Activated CD8-positive, alpha-beta memory T cell treated with anti-CD3 and anti-CD28 coated beads for 24 hours (primary cell): ENCODE measurements at regions not wholly inside any gene's neighbourhood (a gene's known extent, or its start where the extent isn't known, plus 50 kb on each side); places are given as distances from the start of the nearest gene placed in this dataset.
"Not testable (repeated sequence)": the region's sequence is repeated elsewhere in the genome, so short reads cannot be mapped to it uniquely, and the experiment has no call there.

Experiments used
- DNase-seq: peaks from one replicate; pipeline ENCODE4 v3.0.0-alpha.2; 2020

DNA sequence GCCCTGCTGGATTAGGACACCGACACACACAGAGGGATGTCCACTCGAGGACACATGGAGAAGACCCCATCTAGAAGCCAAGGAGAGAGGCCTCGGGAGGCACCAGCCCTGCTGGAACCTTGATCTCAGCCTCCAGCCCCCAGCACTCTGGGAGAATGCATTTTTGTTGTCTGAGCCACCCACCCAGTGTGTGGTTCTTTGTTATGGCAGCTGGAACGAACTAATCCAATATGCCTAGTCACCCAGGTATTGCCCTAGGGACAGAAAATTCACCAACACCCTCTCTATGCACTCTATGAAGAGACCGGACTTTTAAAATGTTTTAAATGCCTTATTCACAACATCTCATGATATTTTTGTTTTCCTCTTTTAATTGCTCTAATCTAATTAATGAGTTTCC, 117.4 kb downstream of the CRYAA start:
- DNase-seq, result no peak

DNA sequence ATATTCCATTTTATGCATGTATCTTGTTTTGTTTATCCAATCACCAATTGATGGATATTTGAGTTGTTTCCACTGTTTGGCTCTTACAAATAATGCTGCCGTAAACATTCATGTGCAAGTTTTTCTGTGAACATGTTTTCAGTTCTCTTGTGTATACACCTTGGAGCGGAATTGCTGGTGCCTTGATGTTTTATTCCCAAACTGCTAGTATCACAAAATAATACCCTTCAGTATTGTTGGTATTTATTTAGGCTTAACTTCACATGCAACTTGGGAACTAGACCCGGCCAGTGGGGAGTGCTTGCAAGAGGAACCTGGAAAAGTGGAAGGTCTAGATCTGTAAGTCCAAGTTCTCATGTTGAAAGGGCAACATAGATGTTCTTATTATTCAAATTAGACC, 115.9 kb downstream of the CRYAA start:
- no peak for DNase-seq

DNA sequence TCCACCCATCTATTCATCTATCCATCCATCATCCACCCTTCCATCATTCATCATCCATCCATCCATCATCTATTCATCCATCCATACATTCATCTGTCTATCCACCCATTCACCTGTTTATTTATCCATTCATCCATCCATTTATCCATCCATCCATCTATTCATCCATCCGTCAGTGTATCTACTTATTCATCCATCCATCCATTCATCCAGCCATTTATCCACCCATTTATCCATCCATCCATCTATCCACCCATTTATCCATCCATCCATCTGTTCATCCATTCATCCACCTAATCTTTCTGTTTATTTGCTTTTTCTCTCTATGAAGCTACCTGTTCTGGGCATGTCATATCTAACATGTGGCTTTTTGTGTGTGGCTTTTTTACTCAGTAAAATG, 115.4 kb downstream of the CRYAA start:
- no peak for DNase-seq

DNA sequence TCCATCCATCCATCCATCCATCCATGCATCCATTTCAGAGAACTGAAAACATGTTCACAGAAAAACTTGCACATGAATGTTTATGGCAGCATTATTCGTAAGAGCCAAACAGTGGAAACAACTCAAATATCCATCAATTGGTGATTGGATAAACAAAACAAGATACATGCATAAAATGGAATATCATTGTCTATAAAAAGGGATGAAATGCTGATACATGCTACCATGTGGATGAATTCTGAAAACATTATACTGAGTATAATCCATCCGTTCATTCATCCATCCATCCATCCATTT, 115.1 kb downstream of the CRYAA start:
- not testable (repeated sequence) for DNase-seq

DNA sequence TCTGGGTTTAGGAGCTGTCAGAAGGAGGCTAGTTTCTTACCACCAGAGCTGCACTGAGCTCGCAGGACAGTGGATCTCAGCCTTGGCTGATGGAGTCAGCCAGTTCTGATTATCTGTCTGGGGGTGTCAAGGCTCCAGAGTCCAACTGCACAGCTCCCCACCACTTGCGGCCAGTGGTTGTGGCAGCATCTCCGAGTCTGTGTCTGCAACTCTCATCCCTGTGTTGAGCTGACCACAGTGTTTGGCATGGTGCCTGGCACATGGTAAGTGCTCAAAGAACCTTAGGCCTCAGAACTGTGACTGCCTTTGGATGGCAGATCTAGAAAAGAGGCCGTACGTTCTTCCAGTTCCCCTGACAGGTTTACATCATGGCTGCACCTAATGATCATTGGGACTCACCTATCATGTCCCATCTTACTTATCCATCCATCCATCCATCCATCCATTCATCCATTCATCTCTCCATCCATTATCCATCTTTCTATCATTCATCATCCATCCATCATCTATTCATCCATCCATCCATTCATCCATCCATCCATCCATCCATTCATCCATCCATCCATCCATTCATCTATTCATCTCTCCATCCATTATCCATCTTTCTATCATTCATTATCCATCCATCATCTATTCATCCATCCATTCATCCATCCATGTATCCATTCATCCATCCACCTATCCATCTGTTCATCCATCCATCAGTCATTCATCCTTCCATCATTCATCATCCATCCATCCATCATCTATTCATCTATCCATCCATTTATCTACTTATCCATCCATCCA, 114.5 kb downstream of the CRYAA start:
- no peak for DNase-seq

DNA sequence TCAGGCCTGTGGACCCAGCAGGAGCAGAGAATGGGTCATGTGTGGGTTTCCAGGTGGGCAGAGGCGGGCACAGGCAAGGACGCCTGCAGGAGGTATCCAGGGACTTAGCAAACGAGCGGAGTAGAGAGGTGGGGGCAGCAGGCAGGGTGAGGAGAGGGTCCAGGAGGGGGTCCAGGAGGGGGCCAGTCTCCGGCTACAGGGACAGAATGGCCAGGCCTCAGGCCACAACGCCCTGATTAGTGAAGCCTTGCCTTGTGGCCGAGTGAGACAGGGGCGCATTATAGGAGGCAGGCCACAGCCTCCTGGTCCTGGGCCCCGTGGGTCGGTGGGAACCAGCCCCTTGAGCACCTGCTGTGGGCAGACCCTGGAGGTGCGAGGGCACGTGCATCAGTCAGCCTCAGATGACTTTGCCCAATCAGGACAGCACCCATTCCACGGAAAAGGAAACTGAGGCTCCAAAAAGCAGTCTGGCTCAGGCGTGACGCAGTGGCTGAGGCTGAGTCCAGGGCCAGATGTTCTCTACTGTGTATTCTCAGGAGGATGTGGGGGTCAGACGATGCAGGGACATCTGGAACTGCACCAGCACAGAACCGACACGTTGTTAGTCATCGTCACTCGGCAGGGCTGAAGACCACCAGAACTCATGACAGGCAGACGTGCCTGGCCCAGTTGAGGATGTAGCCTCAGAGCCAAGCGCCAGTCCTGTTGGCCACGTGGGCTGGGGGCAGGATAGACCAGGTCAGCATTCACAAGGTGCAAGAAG, 113.7 kb downstream of the CRYAA start:
- DNase-seq, result no peak

DNA sequence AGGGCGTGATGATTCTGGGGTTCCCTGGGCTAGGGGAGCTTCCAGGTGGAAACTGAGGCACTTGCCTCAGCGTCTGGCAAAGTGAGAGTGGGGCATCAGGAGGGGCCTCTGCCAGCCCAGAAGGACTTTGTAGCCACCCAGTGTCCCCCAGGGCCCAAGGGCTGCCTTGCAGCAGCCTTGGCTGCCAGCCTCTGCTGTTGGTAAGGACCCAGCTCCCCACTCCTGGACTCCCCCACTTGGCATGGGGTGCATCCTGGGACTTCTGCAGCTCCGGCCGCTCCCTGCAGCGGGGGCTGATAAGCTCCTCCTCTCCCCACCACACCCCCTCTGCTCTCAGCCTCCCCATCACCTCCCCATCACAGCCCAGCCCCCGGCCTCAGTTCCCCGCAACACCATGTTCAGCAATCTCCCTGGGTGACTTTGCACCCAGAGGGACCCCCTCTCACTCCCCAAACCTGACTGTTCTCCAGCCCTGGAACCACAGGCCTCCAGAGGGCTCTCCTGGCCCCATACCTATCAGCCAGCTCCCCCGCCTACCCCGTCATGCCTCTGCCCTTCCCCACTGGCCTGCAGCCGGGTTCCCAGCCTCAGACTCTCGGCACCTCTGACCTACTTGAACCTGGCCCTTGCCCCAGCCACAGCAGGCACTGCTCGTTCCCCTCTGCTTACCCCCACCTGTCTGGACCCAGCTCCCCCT, 113.0 kb downstream of the CRYAA start:
- no peak for DNase-seq

DNA sequence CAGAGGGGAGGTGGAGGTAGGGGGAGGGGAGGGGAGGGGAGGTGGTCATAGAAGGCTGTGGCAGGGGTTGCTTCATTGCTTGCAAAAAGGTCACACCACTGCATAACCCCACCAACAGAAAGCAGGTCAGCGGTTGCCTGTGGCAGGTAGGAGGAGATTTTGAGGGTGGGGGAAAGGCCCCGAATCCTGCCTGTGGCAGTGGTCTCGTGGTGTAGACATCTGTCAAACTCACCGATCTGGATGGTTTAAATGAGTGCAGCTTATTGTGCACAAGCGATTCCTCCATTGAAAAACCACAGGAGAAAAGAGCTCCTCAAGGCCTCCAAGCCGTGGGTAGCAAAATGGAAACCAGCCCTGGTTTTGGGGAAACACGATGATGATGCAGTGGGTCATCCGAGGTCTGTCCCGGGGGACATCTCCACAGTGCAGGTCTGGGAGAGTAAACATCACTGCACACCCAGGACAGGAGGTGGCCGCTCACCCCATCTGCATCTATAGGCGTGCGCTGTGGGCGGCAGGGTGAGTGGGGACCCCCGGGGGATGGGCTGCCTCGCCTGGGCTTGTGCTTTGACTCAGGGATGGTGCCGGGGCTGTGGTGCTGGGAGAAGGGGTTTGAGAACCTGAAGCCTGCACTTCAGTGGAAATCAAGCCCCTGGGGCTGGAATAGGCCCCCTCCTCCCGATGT, 112.3 kb downstream of the CRYAA start:
- DNase-seq, result no peak

DNA sequence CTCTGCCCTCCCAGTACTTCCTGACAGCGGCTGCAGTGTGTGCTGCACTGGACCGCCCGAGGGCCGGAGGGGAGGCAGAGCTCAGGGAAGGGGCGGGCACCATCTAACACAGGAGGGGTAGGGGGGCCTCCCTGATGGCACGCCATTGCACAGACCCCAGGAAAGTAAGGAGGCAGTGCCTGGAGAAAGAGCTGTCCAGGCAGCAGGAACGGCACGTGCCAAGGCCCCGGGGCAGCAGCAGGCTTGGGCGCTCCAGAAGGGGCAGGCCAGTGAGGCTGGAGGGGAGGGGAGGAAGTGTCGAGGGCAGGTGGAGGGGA, 110.7 kb downstream of the CRYAA start:
- DNase-seq, result no peak

DNA sequence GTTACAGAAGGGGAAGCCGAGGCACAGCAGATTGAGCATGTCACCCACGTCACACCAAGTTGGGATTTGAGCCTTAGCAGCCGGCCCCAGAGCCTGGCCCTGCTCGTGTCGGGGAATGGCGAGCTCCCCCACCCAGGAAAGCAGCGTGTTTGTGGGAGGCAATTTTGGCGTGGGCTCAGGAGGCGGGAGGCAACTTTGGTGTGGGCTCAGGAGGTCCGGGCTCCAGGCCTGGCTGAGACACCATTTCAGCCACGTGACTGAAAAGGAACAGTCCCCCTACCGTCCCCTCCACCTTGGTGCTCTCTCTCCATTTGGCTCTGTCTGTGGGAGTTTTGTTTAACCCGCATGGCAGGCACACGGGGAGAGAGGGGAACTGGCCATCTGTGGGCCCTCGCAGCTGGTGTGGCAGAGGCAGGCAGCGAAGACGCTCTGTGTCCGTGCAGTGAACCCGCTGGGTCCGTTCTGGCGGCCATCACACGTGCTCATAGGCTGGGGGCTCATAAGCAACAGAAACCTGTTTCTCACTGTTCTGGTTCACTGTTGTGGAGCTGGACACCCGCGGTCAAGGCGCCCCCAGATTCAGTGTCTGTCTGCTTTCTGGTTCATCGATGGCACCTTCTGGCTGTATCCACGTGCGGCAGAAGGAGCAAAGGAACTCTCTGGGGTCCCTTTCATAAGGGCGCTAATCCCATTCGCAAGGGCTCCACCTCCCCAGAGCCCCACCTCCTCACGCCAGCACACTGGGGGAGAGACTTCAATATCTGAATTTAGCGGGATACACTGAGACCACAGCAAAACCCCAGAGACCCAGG, 110.2 kb downstream of the CRYAA start:
- no peak for DNase-seq

DNA sequence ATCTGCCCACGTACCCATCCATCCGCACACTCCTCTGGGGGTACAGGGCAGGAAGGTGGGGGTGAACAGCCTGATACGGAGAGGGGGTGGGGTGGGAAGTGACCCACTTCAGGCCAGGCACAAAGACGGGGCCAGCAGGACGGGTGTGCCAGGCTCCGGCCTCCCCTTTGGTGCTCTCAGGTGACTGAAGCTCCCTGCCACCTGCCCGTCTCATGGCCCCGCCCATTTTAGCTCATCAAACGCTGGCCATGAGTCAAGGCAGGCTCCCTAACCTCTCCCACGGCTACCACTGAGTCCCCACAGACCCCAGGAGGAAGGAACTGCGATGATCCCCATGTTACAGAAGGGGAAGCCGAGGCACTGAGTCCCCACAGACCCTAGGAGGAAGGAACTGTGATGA, 109.6 kb downstream of the CRYAA start:
- no peak for DNase-seq

DNA sequence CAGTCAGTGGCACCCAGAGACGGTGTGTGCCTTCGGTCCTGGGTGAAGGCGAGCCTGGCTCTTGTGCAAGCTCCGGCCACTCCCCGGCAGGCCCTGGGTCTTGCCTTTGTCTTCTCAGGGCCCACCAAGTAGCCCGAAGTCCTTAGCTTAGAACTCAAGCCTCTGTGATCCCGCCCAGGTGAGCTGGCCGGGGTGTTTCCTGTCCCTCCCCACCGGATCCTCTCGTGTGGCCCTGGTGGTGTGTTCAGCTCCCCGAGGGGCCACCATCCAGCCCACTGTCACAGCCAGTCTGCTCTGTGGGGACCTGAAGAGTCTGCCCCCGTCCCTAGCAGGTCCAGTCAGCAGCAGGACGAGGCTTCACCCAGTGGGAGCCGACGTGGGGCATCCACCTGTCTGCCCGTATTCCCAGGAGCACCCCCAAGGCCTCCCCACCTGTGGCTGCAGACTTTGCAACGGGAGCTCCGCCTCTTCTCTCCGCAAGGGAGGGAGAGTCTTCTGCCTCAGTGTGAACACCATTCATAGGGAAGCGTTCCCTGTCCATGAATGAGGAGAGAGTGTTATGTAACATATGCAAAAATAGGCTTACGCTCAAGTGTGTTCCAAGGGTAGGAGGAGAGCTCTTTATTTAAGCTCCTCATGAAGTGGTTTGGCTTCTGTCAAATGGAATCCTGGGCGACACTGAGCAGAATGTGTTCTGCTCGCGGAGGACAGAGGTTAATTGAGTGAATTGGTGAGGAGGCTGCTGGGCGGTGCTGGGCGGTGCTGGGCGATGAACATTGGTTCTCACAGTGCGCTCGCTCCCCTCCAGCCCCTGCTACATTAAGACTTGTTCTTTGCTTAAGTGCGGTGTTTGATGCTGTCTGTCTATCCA, 108.9 kb downstream of the CRYAA start:
- DNase-seq, result no peak

DNA sequence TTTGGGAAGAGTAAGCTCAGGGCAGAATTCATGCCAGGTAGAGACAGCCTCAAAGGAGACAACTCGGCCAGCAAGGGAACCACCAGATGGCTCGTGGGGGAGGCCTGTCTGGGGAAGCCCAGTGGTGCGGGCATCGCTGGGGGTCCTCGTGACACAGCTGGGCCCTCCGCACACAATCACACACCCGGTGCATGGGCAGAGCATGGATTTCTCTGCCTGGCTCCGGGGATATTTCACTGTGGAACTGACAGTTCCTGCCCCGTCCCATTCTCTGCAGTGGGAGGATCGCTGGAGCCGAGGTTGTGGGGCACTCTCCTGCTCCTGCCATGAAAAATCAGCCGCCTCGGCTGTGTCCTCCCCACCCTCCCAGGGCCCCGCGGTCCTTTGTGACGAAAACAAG, 108.0 kb downstream of the CRYAA start:
- no peak for DNase-seq

DNA sequence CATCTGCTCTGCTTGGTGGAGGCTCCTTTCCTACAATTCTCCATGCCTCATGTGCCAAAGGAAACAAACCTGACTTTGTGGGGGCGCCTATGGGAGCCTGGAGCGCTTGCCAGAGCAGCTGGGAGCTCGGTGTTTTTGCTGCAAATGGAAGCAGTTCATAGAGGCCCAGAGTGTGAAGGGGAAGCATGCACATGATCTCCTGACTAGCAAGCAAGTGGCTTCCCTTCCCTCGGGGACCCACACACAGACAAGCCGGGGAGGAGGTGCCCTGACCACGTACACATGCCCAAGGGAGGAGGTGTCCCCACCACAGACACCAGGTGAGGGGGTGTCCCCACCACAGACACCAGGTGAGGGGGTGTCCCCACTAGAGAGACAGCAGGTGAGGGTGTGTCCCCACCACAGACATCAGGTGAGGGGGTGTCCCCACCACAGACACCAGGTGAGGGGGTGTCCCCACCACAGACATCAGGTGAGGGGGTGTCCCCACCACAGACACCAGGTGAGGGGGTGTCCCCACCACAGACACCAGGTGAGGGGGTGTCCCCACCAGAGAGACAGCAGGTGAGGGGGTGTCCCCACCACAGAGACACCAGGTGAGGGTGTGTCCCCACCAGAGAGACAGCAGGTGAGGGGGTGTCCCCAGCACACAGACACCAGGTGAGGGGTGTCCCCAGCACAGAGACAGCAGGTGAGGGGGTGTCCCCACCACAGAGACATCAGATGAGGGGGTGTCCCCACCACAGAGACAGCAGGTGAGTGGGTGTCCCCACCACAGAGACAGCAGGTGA, 106.8 kb downstream of the CRYAA start:
- DNase-seq, result no peak

DNA sequence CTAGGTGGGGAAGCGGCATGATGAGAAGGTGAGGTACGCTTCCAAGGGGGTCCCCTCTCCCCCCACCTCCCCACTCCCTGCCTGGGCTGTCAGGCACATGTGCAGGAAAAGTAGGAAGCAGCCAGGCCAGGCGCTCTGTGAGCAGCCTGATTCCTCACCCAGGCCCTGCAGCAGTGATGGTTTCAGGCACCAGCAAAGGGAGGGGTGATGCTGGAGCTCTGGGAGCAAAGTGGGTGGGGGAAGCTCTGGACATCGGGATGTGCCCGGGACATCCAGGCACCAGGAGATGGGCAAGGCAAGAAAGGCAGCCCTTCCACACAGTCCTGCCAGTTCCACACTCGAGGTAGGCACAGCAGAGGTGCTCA, 106.1 kb downstream of the CRYAA start:
- no peak for DNase-seq

DNA sequence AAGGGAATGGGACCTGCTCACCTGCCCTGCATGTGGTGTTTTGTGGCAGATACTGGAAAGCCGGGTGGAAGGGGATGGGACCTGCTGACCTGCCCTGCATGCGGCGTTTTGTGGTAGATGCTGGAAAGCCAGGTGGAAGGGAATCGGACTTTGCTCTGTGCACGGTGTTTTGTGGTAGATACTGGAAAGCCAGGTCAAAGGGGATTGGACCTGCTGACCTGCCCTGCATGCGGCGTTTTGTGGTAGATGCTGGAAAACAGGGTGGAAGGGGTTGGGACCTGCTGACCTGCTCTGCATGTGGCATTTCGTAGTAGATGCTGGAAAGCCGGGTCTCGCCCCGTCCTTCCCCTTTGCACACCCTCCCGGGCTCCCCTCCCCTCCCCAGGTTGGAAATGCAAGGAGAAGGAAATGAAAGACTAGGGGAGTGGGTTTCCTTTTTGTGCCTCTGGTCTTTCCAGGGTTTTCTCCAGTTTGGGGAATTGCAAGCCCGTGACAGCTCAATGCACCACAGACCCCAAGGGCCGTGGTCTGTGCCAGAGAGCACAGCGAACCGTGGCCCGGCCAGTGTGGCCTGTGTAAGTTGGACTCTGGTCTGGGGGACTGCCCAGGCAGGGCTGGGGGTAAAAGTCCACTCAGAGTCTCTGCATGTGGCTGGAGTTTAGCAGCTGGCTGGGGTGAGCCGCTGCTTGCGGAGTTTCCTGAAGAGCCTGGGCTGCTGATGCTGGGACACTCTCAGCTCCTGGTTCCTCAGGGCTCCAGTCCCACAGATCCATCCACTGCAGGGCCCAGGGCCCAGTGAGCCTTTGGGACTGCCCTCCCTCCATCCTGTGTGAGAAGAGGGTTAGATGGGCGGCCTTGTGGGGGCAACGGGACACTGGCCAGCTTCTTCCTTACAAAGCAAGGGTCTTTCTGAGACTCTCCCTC, 105.5 kb downstream of the CRYAA start:
- no peak for DNase-seq

DNA sequence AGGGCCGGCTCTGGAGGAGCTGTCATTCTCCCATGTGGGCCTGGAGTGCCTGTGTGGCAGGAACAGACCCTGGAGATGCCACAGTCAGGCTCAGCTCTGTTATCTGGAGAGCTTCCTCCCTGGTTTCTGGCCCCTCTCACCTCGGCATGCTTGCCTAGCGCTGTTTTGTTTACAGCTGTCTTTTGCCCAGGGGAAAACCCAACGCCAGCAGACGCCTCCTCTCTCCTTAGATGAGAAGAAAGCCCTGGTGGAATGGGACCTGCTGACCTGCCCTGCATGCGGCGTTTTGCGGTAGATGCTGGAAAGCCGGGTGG, 104.9 kb downstream of the CRYAA start:
- no peak for DNase-seq

DNA sequence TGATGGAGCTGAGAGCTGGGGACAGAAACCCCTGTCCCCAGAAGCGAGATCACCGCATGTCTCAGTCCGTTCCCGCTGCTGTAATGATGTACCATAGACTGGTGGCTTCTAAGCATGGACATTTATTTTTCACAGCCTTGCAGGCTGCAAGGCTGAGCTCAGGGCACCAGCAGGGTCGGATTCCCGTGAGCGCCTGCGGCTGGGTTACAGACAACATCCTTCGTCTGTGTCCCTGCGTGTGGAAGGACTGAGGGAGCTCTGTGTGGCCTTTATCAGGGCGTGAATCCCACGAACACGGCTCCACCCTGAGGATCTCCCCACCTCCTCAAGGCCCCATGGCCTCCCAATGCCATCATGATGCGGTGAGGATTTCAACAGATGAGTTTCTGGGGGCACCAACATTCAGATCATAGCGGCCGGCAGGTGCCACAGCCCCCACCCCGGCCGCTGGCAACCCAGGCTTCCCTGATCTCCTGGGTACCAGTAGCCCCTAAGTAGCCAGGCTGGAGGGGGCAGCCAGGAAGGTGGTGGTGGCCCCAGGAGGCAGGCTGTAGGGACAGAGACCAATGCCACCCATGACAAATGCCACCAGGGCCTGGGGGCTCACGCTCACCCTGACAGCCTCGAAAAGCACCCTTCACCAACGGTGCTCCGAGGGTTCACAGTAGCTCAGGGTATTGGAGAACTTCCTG, 104.4 kb downstream of the CRYAA start:
- no peak for DNase-seq

DNA sequence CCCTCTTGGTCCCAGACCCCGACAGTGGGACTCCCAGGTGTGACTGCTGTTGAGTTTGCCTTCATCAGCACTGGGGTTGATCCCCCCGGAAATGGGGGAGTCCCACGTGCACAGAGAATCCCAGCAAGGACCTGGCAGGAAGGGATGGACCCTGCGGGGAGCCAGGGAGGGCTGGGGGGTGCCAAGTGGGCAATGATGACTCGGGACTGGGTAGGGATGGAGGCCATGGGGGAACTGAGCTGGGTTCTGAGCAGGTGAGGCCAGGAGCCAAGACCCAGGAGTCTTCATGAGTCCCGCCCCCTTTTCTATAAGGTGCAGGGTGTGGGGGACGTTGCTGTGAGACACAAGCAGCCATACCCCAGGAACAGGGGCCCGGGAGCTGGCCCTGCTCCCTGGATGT, 103.8 kb downstream of the CRYAA start:
- no peak for DNase-seq
